ENCODE measurements at regions not wholly inside any gene's neighbourhood (a gene's known extent, or its start where the extent isn't known, plus 50 kb on each side); places are given as distances from the start of the nearest gene placed in this dataset.
"Not testable (repeated sequence)": the region's sequence is repeated elsewhere in the genome, so short reads cannot be mapped to it uniquely, and the experiment has no call there.

- no peak for DNase-seq
Measured at GRCh38 chr4:129261584-129261983, 165.6 kb downstream of the C4orf33 start.

DNA sequence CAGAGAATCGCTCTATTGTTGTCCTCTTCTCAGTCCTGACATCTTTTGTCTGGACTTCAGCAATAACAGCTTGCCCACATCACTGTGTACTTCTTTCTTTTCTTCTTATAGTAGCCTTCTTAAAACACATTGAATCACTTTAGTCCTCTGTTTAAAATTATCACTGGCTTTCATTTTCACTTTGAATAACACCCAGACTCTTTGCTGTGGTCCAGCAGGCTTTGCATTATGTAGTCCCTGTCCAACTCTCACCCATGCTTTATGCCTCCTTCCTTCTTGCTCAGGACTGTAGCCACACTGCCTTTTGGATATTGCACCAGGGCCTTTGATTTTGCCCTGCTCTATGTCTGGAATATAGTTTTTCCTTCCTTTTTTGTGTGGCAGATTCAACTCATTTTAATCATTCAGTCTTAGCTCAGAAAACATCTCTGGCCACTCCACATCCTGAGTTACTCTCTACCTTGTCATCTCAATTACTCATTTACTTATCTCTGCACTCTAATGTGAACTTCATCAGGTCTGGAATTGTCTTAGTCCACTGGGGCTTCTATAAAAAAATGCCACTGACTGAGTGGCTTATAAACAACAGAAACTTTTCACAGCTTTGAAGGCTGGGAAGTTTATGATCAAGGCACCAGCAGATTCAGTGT is 168.2 kb downstream of the C4orf33 start:
- no peak for DNase-seq

- DNase-seq = no peak
Measured at GRCh38 chr4:129278868-129279267, 182.9 kb downstream of the C4orf33 start.

DNA sequence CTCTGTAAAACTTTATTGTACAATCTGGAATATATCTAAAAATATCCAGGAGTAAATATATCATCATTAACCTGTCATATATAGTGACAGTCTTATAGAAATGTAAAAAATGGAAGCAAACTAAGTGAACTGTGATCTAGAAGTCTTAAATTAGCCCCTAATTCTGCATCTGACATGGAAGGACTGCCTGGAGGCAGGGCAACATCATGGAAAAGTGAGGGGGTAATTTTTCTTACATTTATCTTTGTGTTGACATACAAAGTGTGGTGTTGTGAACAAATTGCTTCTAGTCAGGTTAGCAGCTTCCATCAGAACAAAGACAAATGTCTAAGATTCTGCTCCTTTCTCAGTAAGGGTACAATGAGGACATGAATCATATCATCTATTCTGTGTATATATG is 186.3 kb downstream of the C4orf33 start:
- DNase-seq = no peak

GRCh38 chr4:129292194-129292593 is 196.2 kb downstream of the C4orf33 start:
- not testable (repeated sequence) for DNase-seq

DNA sequence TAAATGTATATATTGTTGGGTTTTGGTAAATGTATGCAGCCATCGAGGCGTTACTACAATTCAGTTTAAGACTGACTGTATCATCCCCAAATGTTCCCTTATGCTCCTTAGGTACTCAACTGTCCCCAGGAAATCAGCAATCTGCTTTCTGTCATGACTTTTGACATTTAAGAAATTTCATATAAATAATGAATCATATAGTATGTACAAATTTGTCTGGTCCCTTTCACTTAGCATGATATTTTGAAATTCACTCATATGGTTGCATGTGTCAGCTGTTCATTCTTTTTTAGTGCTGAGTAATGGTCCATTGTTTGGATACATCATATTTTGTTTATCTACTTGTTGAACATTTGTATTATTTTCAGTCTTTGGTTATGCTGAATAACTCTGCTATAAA is 218.8 kb downstream of the C4orf33 start:
- no peak for DNase-seq

GRCh38 chr4:129322920-129323319 is 227.0 kb downstream of the C4orf33 start:
- no peak for DNase-seq

DNA sequence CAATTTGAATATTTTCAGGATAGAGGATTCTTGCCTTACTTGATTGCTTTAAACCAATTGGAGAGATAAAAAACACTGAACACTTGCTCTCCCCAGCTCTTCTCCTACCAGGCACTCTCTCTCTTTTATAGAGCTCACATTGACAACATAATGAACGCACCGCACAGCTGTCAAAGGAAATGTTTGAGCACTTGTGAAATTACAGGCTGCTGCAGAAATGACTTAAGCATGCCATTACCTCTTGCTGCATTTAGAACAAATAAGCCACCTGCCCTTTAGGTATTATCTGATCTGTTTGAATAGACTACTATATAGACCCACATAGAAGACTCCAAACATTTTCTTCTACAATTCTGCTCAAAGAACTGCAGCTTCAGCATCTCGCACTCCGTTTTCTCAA is 227.7 kb downstream of the C4orf33 start:
- no peak for DNase-seq

DNA sequence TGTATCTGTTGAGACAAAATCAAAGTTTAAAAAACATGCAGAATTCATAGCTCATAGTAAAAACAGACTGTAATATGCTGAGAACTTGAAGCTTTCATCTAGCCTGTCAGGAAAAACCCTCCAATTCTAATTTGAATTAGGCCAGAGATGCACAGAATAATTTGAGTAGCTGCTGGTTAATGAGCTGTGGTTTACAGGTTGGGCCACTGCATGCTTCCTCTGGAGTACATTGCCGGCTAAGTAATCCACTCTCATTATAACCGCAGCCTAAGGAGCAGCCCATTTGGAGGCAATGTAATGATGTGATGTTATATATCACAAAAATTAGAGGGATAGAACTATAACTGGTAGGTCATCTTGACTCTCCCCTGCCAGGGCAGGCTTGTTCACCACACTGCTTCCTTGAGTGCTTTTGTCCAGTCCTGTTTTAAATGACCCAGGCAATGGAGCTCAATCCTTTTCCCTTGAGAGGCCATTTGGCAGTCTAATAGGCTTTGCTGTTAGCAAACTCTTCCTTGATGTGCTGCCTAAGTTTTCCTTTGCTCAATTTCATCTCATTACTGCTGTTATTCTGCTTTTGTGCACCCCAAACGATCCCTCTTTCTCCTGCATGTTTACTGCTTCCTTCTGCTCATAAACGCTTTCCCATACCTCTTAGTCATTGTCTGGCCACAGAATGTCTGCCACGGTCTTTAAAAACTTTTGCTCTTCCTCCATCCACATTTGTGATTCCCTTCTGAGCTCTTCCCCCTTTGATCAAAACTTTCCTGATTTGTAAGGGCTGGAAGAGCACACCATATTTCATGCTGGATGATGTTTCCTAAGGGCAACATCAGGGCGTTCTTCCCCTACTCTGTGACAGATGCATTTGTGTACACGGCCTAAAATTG is 230.9 kb downstream of the C4orf33 start:
- peak; percentile 14 for DNase-seq

GRCh38 chr4:129327637-129328036 is 231.7 kb downstream of the C4orf33 start:
- DNase-seq = peak; percentile 94

DNA sequence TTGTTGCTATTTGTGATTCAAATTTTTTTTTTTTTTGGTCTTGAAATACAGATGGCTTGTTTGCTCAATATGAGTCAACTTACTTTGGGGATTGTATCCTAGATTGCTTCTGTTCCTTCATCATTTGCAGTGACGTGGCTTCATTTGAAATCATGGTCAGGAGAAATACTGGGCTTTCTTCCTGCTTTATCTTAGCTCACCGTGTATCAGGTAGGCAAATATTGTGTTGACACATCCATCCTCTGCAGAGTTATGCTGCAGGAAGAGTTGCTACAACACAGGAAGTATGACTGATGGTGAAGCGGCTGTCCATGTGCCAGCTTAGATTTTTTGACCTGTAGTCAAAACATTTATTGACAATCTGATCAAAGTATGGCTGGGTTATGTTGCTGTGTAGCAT is 232.2 kb downstream of the C4orf33 start:
- no peak for DNase-seq

- no peak for DNase-seq
Measured at GRCh38 chr4:129334136-129334535, 238.2 kb downstream of the C4orf33 start.

- DNase-seq = no peak
Measured at GRCh38 chr4:129335276-129335675, 239.3 kb downstream of the C4orf33 start.

DNA sequence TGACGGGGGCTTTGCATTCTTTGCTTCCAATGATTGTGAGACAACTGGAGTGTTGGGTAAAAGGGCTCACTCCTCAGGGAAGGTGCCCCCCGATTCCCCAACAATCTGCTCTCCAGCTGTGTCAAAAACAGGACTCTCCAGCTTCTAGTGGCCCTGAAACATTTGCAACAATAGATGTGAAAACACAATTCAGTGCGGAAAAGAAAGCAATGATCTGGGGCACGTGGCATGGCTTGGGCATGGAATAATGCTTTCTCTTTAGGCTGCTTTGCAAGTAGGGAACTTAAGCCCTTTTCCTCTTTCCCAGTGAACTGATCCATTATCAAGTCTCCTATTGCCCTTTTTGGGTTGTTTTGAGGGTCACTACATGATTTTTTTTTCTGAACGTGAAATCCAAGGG is 239.9 kb downstream of the C4orf33 start:
- no peak for DNase-seq

GRCh38 chr4:129336457-129337227 is 240.7 kb downstream of the C4orf33 start:
- no peak for DNase-seq

DNA sequence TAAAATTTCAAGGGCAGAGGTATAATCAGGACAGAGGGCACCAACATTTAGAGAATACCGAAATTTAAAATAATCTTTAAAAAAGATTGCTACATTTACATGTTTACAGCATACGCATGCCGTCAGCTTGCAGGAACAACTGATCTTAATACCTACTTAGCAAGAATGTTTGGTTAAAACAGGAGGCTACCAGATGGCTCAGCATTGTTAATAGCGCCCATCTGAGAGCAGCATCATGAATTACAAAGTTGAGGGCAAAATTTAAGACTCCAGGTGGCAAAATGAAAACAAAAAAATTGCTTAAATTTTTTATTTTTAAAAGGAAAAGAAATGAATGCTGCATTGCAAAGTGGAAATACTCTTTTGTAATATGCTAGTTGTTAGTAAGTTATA is 241.3 kb downstream of the C4orf33 start:
- no peak for DNase-seq

GRCh38 chr4:129342819-129343408 is 247.0 kb downstream of the C4orf33 start:
- peak; percentile 96 for DNase-seq

DNA sequence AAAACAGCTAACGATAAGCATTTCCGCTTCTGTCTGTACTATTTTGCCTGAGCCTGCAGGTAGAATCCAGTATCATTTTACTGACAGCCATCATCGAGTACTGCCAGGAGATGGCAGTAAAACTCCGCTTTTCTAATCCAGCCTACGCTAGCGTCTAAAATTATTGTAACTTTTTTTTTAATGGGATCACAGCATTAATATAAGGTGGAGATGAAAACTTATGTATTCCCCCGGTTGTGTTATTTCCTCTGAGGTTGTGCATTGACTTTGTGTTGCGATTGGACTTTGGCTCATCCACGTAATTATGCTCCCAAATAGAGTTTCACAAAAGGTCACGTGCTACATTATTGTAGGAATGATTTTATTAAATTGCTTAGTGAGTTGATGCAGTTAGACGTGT is 248.1 kb downstream of the C4orf33 start:
- DNase-seq = peak; percentile 47

GRCh38 chr4:129345609-129346008 is 249.7 kb downstream of the C4orf33 start:
- peak; percentile 8 for DNase-seq

DNA sequence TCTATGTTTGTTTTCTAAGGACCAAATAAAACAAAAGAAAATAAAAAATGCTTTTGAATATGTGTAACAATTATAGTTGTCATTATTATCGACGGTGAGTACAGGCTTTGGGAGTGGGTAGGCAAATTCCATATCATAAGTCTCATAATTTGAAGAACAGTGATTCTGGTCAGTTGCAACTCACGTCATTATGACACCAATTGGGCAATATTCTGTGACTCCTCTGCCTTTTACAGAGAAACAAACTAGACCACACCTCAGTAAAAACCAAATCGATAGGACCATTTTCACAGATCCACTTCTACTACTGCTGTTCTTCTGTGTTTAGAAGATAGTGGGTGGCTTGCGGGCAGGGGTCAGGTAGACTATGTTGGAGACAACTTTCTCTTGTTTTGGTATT is 250.1 kb downstream of the C4orf33 start:
- DNase-seq = no peak

GRCh38 chr4:129346734-129347133 is 250.8 kb downstream of the C4orf33 start:
- no peak for DNase-seq

GRCh38 chr4:129350834-129351721 is 255.1 kb downstream of the C4orf33 start:
- DNase-seq = no peak

All from MV-4-11 (cell line).